IMR-90 (cell line): ENCODE measurements at regions not wholly inside any gene's neighbourhood (a gene's known extent, or its start where the extent isn't known, plus 50 kb on each side); places are given as distances from the start of the nearest gene placed in this dataset.

Source experiments
- ATAC-seq: fragments of 200-7000 bp; cut with Tn5 transposase; 2 replicates; pipeline ENCODE4 v1.9.1; 2020; ENCODE audit warnings: low read depth, mild to moderate bottlenecking, moderate library complexity
- BruUV-seq: library from RNA; stranded (reverse); fragments of 400-500 nt; replicated peaks from 2 replicates; lab custom pipeline; 2021; lab: Mats Ljungman, UMichigan
- CTCF ChIA-PET: fragments of 300-600 bp; formaldehyde crosslinking; extraction: SDS; loops from one replicate; lab custom pipeline; 2021; ENCODE audit warnings: antibody characterized with exemption; lab: Yijun Ruan, JAX
- POLR2A ChIA-PET: fragments of 300-600 bp; sonication (Branson Sonifier 250); formaldehyde crosslinking; loops from one replicate; lab custom pipeline; 2022; ENCODE audit warnings: antibody characterized with exemption; ENCODE audit not compliant: unreplicated experiment; lab: Charles Lee
- DNase-seq: peaks from one replicate; pipeline ENCODE4 v3.0.0; 2013
- H2AFZ ChIP-seq: replicated peaks from 2 replicates; pipeline ENCODE3; 2013; ENCODE audit warnings: low read length, mild to moderate bottlenecking; ENCODE audit not compliant: poor library complexity
- H2AK5ac ChIP-seq: 2 replicates; pipeline ENCODE4 v1.6.1; 2013; ENCODE audit warnings: low read depth, low read length, inconsistent platforms
- H2AK9ac ChIP-seq: replicated peaks from 2 replicates; pipeline ENCODE3; 2013; ENCODE audit warnings: mild to moderate bottlenecking, low read depth, low read length, moderate library complexity; ENCODE audit not compliant: poor library complexity
- H2BK120ac ChIP-seq: 2 replicates; pipeline ENCODE4 v1.6.1; 2013; ENCODE audit warnings: low read depth, low read length, inconsistent platforms
- H2BK15ac ChIP-seq: 3 replicates; pipeline ENCODE4 v1.6.1; 2013; ENCODE audit warnings: low read depth, low read length, inconsistent platforms
- H2BK20ac ChIP-seq: 2 replicates; pipeline ENCODE4 v1.6.1; 2013; ENCODE audit warnings: low read depth, mild to moderate bottlenecking, inconsistent platforms, low read length, moderate library complexity
- H2BK5ac ChIP-seq: 2 replicates; pipeline ENCODE4 v1.6.1; 2013; ENCODE audit warnings: mild to moderate bottlenecking, low read depth, low read length, inconsistent platforms; ENCODE audit not compliant: poor library complexity, severe bottlenecking
- H3K14ac ChIP-seq: replicated peaks from 2 replicates; pipeline ENCODE4 v1.6.1; 2013; ENCODE audit warnings: low read depth, low read length, inconsistent platforms
- H3K18ac ChIP-seq: 2 replicates; pipeline ENCODE4 v1.6.1; 2013; ENCODE audit warnings: low read depth, low read length, control low read depth
- H3K23ac ChIP-seq: 2 replicates; pipeline ENCODE4 v1.6.1; 2013; ENCODE audit warnings: low read depth, low read length, inconsistent platforms
- H3K27ac ChIP-seq: 2 replicates; pipeline ENCODE4 v1.5.1; 2013; ENCODE audit warnings: mild to moderate bottlenecking, control low read depth, low read length; ENCODE audit not compliant: insufficient read depth
- H3K27me3 ChIP-seq: 2 replicates; pipeline ENCODE4 v1.6.1; 2013; ENCODE audit warnings: low read length; ENCODE audit not compliant: control insufficient read depth, insufficient read depth
- H3K36me3 ChIP-seq: 2 replicates; pipeline ENCODE4 v1.6.1; 2013; ENCODE audit warnings: low read length, mixed read lengths; ENCODE audit not compliant: control insufficient read depth, insufficient read depth
- H3K4ac ChIP-seq: 2 replicates; pipeline ENCODE4 v1.6.1; 2013; ENCODE audit warnings: low read depth, low read length, inconsistent platforms
- H3K4me1 ChIP-seq: 2 replicates; pipeline ENCODE4 v1.6.1; 2013; ENCODE audit warnings: low read length, mixed read lengths; ENCODE audit not compliant: control insufficient read depth, insufficient read depth
- H3K4me2 ChIP-seq: 2 replicates; pipeline ENCODE4 v1.6.1; 2013; ENCODE audit warnings: low read depth, mild to moderate bottlenecking, control low read depth, low read length, moderate library complexity
- H3K4me3 ChIP-seq: 2 replicates; pipeline ENCODE4 v1.5.1; 2013; ENCODE audit warnings: low read depth, mild to moderate bottlenecking, control low read depth, low read length, moderate library complexity; ENCODE audit not compliant: insufficient read depth
- H3K56ac ChIP-seq: 2 replicates; pipeline ENCODE4 v1.6.1; 2013; ENCODE audit warnings: low read length, inconsistent platforms; ENCODE audit not compliant: insufficient read depth; ENCODE audit errors: extremely low read depth
- H3K79me1 ChIP-seq, 2 experiments: 2 replicates each; pipeline ENCODE4 v1.6.1; 2013; ENCODE audit warnings: low read length in 2 of 2, inconsistent platforms in 1 of 2, low read depth in 1 of 2
- H3K9ac ChIP-seq: 2 replicates; pipeline ENCODE4 v1.6.1; 2013; ENCODE audit warnings: low read depth, low read length, control low read depth
- H3K9me1 ChIP-seq: 2 replicates; pipeline ENCODE4 v1.6.1; 2013; ENCODE audit warnings: low read length, inconsistent platforms; ENCODE audit not compliant: insufficient read depth
- H3K9me3 ChIP-seq: 2 replicates; pipeline ENCODE4 v1.6.1; 2013; ENCODE audit warnings: low read length; ENCODE audit not compliant: control insufficient read depth, insufficient read depth
- H4K20me1 ChIP-seq: 2 replicates; pipeline ENCODE4 v1.6.1; 2013; ENCODE audit warnings: low read length, inconsistent platforms; ENCODE audit not compliant: insufficient read depth
- H4K5ac ChIP-seq: 2 replicates; pipeline ENCODE4 v1.6.1; 2013; ENCODE audit warnings: mild to moderate bottlenecking, low read depth, low read length, control low read depth
- H4K8ac ChIP-seq, 2 experiments: 2 replicates each; pipeline ENCODE4 v1.6.1; 2013; ENCODE audit warnings: low read depth in 2 of 2, low read length in 2 of 2, control low read depth in 1 of 2, inconsistent platforms in 1 of 2
- H4K91ac ChIP-seq: 2 replicates; pipeline ENCODE4 v1.6.1; 2013; ENCODE audit warnings: low read depth, low read length, inconsistent platforms; ENCODE audit not compliant: insufficient read depth
- BHLHE40 ChIP-seq: fragments of 150-350 bp; IDR thresholded peaks from 2 replicates; pipeline ENCODE4 v1.6.1; 2016; ENCODE audit warnings: mild to moderate bottlenecking, low read depth, low read length
- CEBPB ChIP-seq: IDR thresholded peaks from 2 replicates; pipeline ENCODE4 v1.6.1; 2012; ENCODE audit warnings: low read depth, low read length, improper control_type of control experiment
- CHD1 ChIP-seq: IDR thresholded peaks from 2 replicates; pipeline ENCODE4 v1.6.1; 2012; ENCODE audit warnings: low read depth, low read length, improper control_type of control experiment
- CTCF ChIP-seq: conservative IDR thresholded peaks from 2 replicates; pipeline ENCODE4 v1.5.1; 2012; ENCODE audit warnings: mild to moderate bottlenecking, low read depth, low read length, improper control_type of control experiment
- ELK1 ChIP-seq: fragments of 150-350 bp; IDR thresholded peaks from 2 replicates; pipeline ENCODE4 v1.6.1; 2016; ENCODE audit warnings: low read depth, mild to moderate bottlenecking, low read length, moderate library complexity, borderline replicate concordance
- FOS ChIP-seq: fragments of 150-350 bp; IDR thresholded peaks from 2 replicates; pipeline ENCODE4 v1.6.1; 2016; ENCODE audit warnings: low read depth, low read length
- MAZ ChIP-seq: IDR thresholded peaks from 2 replicates; pipeline ENCODE4 v1.6.1; 2012; ENCODE audit warnings: low read depth, mild to moderate bottlenecking, low read length, improper control_type of control experiment, moderate library complexity, borderline replicate concordance
- MXI1 ChIP-seq: IDR thresholded peaks from 2 replicates; pipeline ENCODE4 v1.6.1; 2012; ENCODE audit warnings: low read depth, mild to moderate bottlenecking, low read length, moderate library complexity, borderline replicate concordance
- NFE2L2 ChIP-seq: fragments of 150-350 bp; IDR thresholded peaks from 2 replicates; pipeline ENCODE4 v1.6.1; 2016; ENCODE audit warnings: low read depth, mild to moderate bottlenecking, low read length
- POLR2A ChIP-seq: IDR thresholded peaks from 2 replicates; pipeline ENCODE4 v1.6.1; 2012; ENCODE audit warnings: mild to moderate bottlenecking, low read depth, low read length
- RAD21 ChIP-seq: IDR thresholded peaks from 2 replicates; pipeline ENCODE4 v1.6.1; 2012; ENCODE audit warnings: low read length, improper control_type of control experiment
- RCOR1 ChIP-seq: IDR thresholded peaks from 2 replicates; pipeline ENCODE4 v1.6.1; 2012; ENCODE audit warnings: mild to moderate bottlenecking, low read length, improper control_type of control experiment; ENCODE audit not compliant: insufficient replicate concordance
- RFX5 ChIP-seq: IDR thresholded peaks from 2 replicates; pipeline ENCODE4 v1.8.0; 2012; ENCODE audit warnings: low read depth, mild to moderate bottlenecking, low read length, moderate library complexity
- SMC3 ChIP-seq: fragments of 150-350 bp; IDR thresholded peaks from 2 replicates; pipeline ENCODE4 v1.6.1; 2016; ENCODE audit warnings: low read depth, mild to moderate bottlenecking, antibody characterized with exemption, low read length, moderate library complexity
- USF2 ChIP-seq: fragments of 150-350 bp; IDR thresholded peaks from 2 replicates; pipeline ENCODE4 v1.6.1; 2017; ENCODE audit warnings: mild to moderate bottlenecking, antibody characterized with exemption, low read length, low read depth
- WGBS, 2 experiments: methylation state at CpG; one replicate each; pipeline versions ENCODE4 v1.1.5 to v1.1.7; 2013; ENCODE audit warnings: missing lambda C conversion rate in 2 of 2; ENCODE audit not compliant: insufficient read length in 1 of 2; ENCODE audit errors: extremely low coverage in 2 of 2; 5-methylcytosine and 5-hydroxymethylcytosine counted together
- dilution Hi-C: fragments of 300-500 bp; cut with HindIII; formaldehyde crosslinking; loops from one replicate; pipeline ENCODE4 v1.14.3; 2018; ENCODE audit warnings: low sequenced_read_pairs; ENCODE audit not compliant: unreplicated experiment
- in situ Hi-C: fragments of 300-500 bp; cut with MboI; formaldehyde crosslinking; loops from 3 replicates; pipeline ENCODE4 v1.14.3; 2019; ENCODE audit warnings: low sequenced_read_pairs, inconsistent platforms, mixed read lengths
- intact Hi-C: fragments of 100-400 bp; cut with micrococcal nuclease; formaldehyde crosslinking; loops from 2 replicates; pipeline ENCODE4 v1.10.0; 2022

GRCh38 chr16:86378831-86379504 is 131.4 kb upstream of the FOXF1 start:
- Histone ChIP-seq H2BK15ac (peak overlapping the region; percentile 75; the same call in 2 of the 3 replicates), H4K8ac (peak overlapping the region in 1 of 2 experiments; percentile 41; a peak in 1 of 4 replicates), H2AK9ac (peak overlapping the region; percentile 52), H3K4me2 (no peak overlapping the region), H3K9me1 (peaks cover 22% of the 10 kb centered on the region), H2BK5ac (no peak overlapping the region), H4K5ac (peak overlapping the region; percentile 1; the same call in 1 of the 2 replicates), H2BK20ac (peak overlapping the region; percentile 80), H3K79me1 (peaks cover 0 to 10% of the 10 kb centered on the region in 2 experiments; a peak in 2 of 4 replicates), H3K14ac (0 out of 2 replicates have a peak overlapping the region, but pooled peaks have one; percentile 24), H2AFZ (peak overlapping the region; percentile 56), H4K20me1 (no peaks in the 10 kb centered on the region), H2BK120ac (peak overlapping the region; percentile 88), H2AK5ac (peak overlapping the region; percentile 41), H3K56ac (no peak overlapping the region), H3K9ac (no peak overlapping the region), H3K27me3 (no peaks in the 10 kb centered on the region), H3K18ac (no peak overlapping the region; the same call in 1 of the 2 replicates), H3K9me3 (peaks cover 5% of the 10 kb centered on the region; the same call in 1 of the 2 replicates), H4K91ac (peak overlapping the region; percentile 41), H3K27ac (no peak overlapping the region), H3K4me1 (peaks cover 32% of the 10 kb centered on the region), H3K4ac (peak overlapping the region; percentile 88), H3K23ac (no peak overlapping the region), H3K4me3 (no peak overlapping the region), H3K36me3 (no peaks in the 10 kb centered on the region)
- no peak for DNase-seq
- ChIA-PET POLR2A (no interaction called here), CTCF (interaction anchor here (0.7 kb wide), 1 partner anchor 15 kb away, joined by 3 read pairs; no protein-coding TSS in a partner anchor)
- no TSS peak for BruUV-seq
- in situ Hi-C loops, result no loop called here
- dilution Hi-C loops, result no loop called here
- WGBS, 2 experiments, result 92% methylated on average over 13 of the region's 20 CpGs; no CpG with 5 or more reads in 1 of the 2 experiments
- intact Hi-C loops, result no loop called here
- no peak; the same call in 1 of the 2 replicates for ATAC-seq
- no peak for TF ChIP-seq CHD1
- no peak for TF ChIP-seq POLR2A
- TF ChIP-seq NFE2L2, result no peak
- TF ChIP-seq MXI1, result no peak
- TF ChIP-seq RCOR1, result no peak
- TF ChIP-seq USF2, result no peak
- TF ChIP-seq MAZ, result no peak
- TF ChIP-seq RFX5, result no peak
- no peak for TF ChIP-seq SMC3
- TF ChIP-seq RAD21, result no peak
- no peak for TF ChIP-seq CEBPB
- no peak for TF ChIP-seq BHLHE40
- no peak for TF ChIP-seq CTCF
- no peak for TF ChIP-seq FOS
- TF ChIP-seq ELK1, result no peak
